ENCODE measurements at regions not wholly inside any gene's neighbourhood (a gene's known extent, or its start where the extent isn't known, plus 50 kb on each side); places are given as distances from the start of the nearest gene placed in this dataset.
A peak's percentile ranks its signal among the peaks of the same experiment; 100 is the strongest.

DNA sequence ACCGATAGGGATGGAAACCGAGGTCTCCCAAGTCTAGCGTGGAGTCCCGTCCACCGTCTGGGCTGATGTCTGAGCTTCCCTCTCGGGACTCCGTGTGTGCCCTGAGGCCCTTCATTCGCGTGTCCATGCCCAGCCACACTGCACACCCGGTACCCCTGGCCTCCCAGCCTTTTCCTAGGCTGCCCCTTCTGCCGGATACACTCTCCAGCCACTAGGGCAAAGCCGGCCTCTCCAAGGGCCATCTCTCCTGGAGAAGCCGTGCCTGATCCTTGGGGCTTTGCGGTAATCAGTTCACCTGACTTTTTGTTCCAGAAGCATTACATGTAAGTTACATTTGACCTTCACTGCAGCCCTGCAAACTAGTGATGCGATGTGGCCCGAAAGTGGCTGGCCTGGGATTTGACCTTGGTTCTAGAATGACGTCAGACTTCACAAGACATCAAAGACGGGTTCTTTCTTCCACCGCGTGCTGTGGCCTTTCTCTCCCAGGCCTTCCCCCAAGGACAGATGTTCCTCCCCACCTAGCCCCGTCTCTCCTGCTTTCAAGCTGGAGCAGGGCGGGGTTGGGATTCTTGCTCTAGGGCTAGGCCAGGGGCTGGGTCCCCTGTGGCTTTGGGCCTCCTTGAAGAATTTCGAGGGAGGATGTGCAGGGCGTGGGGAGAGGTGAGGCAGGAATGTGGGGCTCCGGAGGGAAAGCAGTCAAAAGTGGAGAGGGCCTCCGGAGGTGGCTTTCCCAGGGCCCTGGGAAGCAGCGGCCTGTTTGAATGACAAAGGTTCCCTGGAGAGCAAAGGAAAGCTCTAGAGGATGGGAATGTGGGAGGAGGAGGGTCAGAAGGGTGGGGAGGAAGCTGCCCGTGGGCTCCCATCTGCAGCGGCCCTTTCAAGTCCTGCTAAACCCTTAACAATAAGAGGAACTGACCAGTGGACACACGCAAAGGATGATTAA lies 49.7 kb upstream of the SLC2A1 start (continued):
- TF ChIP-seq, protein P1, sequence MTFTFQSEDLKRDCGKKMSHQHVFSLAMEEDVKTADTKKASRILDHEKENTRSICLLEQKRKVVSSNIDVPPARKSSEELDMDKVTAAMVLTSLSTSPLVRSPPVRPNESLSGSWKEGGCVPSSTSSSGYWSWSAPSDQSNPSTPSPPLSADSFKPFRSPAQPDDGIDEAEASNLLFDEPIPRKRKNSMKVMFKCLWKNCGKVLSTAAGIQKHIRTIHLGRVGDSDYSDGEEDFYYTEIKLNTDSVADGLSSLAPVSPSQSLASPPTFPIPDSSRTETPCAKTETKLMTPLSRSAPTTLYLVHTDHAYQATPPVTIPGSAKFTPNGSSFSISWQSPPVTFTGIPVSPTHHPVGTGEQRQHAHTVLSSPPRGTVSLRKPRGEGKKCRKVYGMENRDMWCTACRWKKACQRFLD (CRISPR knock-in tag; IDR thresholded peaks at IDR 0.05; ENCODE audit: borderline replicate concordance), result no peak
- TF ChIP-seq ZMYM2 (CRISPR knock-in tag; IDR thresholded peaks at IDR 0.05), result 0 out of 2 replicates have a peak, but pooled peaks have one; percentile 28
- TF ChIP-seq ZNF10 (CRISPR knock-in tag; IDR thresholded peaks at IDR 0.05; ENCODE audit: borderline replicate concordance, low read depth), result no peak
- 0 out of 2 replicates have a peak, but pooled peaks have one; percentile 15 for TF ChIP-seq NR2F6 (IDR thresholded peaks at IDR 0.05)
- TF ChIP-seq NR2F6 (CRISPR knock-in tag; IDR thresholded peaks at IDR 0.05), result peak; percentile 51; the same call in 1 of the 2 replicates
- TF ChIP-seq NFIB (CRISPR knock-in tag; IDR thresholded peaks at IDR 0.05; ENCODE audit: borderline replicate concordance), result no peak
- no peak for TF ChIP-seq GZF1 (CRISPR knock-in tag; IDR thresholded peaks at IDR 0.05)
- TF ChIP-seq, protein P2, sequence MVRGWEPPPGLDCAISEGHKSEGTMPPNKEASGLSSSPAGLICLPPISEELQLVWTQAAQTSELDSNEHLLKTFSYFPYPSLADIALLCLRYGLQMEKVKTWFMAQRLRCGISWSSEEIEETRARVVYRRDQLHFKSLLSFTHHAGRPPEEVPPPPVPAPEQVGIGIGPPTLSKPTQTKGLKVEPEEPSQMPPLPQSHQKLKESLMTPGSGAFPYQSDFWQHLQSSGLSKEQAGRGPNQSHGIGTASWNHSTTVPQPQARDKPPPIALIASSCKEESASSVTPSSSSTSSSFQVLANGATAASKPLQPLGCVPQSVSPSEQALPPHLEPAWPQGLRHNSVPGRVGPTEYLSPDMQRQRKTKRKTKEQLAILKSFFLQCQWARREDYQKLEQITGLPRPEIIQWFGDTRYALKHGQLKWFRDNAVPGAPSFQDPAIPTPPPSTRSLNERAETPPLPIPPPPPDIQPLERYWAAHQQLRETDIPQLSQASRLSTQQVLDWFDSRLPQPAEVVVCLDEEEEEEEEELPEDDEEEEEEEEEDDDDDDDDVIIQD (CRISPR knock-in tag; IDR thresholded peaks at IDR 0.05; ENCODE audit: low read depth), result peak; percentile 71
- TF ChIP-seq, protein P3, sequence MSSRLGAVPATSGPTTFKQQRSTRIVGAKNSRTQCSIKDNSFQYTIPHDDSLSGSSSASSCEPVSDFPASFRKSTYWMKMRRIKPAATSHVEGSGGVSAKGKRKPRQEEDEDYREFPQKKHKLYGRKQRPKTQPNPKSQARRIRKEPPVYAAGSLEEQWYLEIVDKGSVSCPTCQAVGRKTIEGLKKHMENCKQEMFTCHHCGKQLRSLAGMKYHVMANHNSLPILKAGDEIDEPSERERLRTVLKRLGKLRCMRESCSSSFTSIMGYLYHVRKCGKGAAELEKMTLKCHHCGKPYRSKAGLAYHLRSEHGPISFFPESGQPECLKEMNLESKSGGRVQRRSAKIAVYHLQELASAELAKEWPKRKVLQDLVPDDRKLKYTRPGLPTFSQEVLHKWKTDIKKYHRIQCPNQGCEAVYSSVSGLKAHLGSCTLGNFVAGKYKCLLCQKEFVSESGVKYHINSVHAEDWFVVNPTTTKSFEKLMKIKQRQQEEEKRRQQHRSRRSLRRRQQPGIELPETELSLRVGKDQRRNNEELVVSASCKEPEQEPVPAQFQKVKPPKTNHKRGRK (CRISPR knock-in tag; IDR thresholded peaks at IDR 0.05), result no peak
- no peak for TF ChIP-seq ZNF33A (CRISPR knock-in tag; IDR thresholded peaks at IDR 0.05; ENCODE audit: borderline replicate concordance)
- no peak for TF ChIP-seq ELF4 (CRISPR knock-in tag; IDR thresholded peaks at IDR 0.05; ENCODE audit: borderline replicate concordance)
- TF ChIP-seq ZNF232 (CRISPR knock-in tag; IDR thresholded peaks at IDR 0.05; ENCODE audit: borderline replicate concordance), result 0 out of 2 replicates have a peak, but pooled peaks have one; percentile 32
- TF ChIP-seq NFATC3 (CRISPR knock-in tag; IDR thresholded peaks at IDR 0.05), result no peak
- TF ChIP-seq MED13 (CRISPR knock-in tag; IDR thresholded peaks at IDR 0.05), result peak; percentile 49; the same call in 1 of the 2 replicates
- TF ChIP-seq, protein P4, sequence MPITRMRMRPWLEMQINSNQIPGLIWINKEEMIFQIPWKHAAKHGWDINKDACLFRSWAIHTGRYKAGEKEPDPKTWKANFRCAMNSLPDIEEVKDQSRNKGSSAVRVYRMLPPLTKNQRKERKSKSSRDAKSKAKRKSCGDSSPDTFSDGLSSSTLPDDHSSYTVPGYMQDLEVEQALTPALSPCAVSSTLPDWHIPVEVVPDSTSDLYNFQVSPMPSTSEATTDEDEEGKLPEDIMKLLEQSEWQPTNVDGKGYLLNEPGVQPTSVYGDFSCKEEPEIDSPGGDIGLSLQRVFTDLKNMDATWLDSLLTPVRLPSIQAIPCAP (CRISPR knock-in tag; IDR thresholded peaks at IDR 0.05; ENCODE audit: low read depth), result no peak
- TF ChIP-seq, protein P5, sequence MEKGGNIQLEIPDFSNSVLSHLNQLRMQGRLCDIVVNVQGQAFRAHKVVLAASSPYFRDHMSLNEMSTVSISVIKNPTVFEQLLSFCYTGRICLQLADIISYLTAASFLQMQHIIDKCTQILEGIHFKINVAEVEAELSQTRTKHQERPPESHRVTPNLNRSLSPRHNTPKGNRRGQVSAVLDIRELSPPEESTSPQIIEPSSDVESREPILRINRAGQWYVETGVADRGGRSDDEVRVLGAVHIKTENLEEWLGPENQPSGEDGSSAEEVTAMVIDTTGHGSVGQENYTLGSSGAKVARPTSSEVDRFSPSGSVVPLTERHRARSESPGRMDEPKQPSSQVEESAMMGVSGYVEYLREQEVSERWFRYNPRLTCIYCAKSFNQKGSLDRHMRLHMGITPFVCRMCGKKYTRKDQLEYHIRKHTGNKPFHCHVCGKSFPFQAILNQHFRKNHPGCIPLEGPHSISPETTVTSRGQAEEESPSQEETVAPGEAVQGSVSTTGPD (CRISPR knock-in tag; IDR thresholded peaks at IDR 0.05), result no peak
- 0 out of 2 replicates have a peak, but pooled peaks have one; percentile 24 for TF ChIP-seq ZNF121 (CRISPR knock-in tag; IDR thresholded peaks at IDR 0.05)
- 0 out of 2 replicates have a peak, but pooled peaks have one; percentile 23 for TF ChIP-seq ZBTB38 (CRISPR knock-in tag; IDR thresholded peaks at IDR 0.05)
- TF ChIP-seq KDM1A (CRISPR knock-in tag; IDR thresholded peaks at IDR 0.05), result 0 out of 2 replicates have a peak, but pooled peaks have one; percentile 26
- TF ChIP-seq NFE2L1 (CRISPR knock-in tag; IDR thresholded peaks at IDR 0.05; ENCODE audit: borderline replicate concordance), result no peak
- no peak for TF ChIP-seq HNRNPK (IDR thresholded peaks at IDR 0.05; ENCODE audit: low read depth, low read length, poor library complexity, severe bottlenecking)
- TF ChIP-seq EHMT2 (IDR thresholded peaks at IDR 0.05; ENCODE audit: borderline replicate concordance, low read depth, low read length), result no peak
- TF ChIP-seq KLF11 (CRISPR knock-in tag; IDR thresholded peaks at IDR 0.05), result no peak

All from HepG2 (cell line).